ENCODE measurements at regions not wholly inside any gene's neighbourhood (a gene's known extent, or its start where the extent isn't known, plus 50 kb on each side); places are given as distances from the start of the nearest gene placed in this dataset.

DNA sequence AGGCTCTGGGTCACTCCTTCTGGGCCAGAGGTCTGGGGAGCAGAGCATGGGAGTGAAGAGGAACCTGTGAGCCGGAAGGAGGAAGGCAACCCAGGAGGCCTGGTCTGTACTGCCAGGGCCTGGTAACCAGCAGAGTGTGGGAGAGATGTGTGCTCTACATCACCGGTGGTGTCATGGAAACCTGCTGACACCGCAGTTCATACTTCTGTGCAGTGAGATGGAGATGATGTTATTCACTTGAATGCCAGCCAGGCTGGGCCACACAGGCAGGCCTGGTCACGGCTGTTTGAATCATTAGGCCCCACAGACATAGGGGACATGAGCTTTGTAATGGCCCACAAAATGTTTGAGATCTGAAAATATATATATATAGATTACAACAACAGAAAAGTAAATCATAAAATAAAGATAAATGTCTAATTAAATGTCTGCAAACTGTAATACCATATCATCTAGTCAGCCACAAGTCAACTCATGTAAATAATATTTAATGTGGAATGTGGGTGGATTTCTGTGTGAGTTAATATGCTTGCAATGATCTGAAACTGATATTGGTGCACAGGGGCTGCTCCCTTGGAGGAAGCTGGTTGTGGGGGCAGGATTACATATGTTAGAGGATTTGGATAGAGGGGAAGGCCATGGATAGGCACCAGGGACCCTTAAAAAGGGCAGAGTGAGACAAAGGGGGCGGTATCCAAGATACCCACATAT lies 108.5 kb upstream of the PFN2 start:
- peak overlapping the region; percentile 44 for H3K27ac ChIP-seq (ENCODE audit: control insufficient read depth, insufficient read depth, low read length)
- DNase-seq (ENCODE audit: low read depth, low spot score) (peak; percentile 36), FAIRE-seq (peak; percentile 53)
- H4K20me1 ChIP-seq (ENCODE audit: control insufficient read depth, extremely low read depth, insufficient read depth, low read length): no peaks in the 10 kb centered on the region
- H3K4me3 ChIP-seq (ENCODE audit: control insufficient read depth in 2 of 3, extremely low read depth in 1 of 3, insufficient read depth in 2 of 3, low read depth in 1 of 3, low read length in 3 of 3): no peak overlapping the region
- H2AFZ ChIP-seq (ENCODE audit: control insufficient read depth, low read length): peak overlapping the region; percentile 25
- H3K9me3 ChIP-seq (ENCODE audit: control insufficient read depth, low read depth, low read length): no peaks in the 10 kb centered on the region
- H3K36me3 ChIP-seq (ENCODE audit: control insufficient read depth in 2 of 2, extremely low read depth in 1 of 2, insufficient read depth in 2 of 2, low read length in 2 of 2): no peaks in the 10 kb centered on the region
- H3K9me1 ChIP-seq (ENCODE audit: control insufficient read depth, extremely low read depth, insufficient read depth, low read length): no peaks in the 10 kb centered on the region
- H3K9ac ChIP-seq (ENCODE audit: control insufficient read depth, extremely low read depth, insufficient read depth, low read length): no peak overlapping the region
- H3K79me2 ChIP-seq (ENCODE audit: control insufficient read depth, insufficient read depth, low read length): no peaks in the 10 kb centered on the region
- peak overlapping the region; percentile 7 for H3K4me2 ChIP-seq (ENCODE audit: control insufficient read depth, extremely low read depth, insufficient read depth, low read depth, low read length)
- dilution Hi-C loops (cut with MboI; ENCODE audit: extremely low pct_ligation_motif_present, low sequenced_read_pairs): no loop called here
- TF ChIP-seq EZH2 (IDR thresholded peaks at IDR 0.05; ENCODE audit: low read length): no peak
- TF ChIP-seq, protein P1, sequence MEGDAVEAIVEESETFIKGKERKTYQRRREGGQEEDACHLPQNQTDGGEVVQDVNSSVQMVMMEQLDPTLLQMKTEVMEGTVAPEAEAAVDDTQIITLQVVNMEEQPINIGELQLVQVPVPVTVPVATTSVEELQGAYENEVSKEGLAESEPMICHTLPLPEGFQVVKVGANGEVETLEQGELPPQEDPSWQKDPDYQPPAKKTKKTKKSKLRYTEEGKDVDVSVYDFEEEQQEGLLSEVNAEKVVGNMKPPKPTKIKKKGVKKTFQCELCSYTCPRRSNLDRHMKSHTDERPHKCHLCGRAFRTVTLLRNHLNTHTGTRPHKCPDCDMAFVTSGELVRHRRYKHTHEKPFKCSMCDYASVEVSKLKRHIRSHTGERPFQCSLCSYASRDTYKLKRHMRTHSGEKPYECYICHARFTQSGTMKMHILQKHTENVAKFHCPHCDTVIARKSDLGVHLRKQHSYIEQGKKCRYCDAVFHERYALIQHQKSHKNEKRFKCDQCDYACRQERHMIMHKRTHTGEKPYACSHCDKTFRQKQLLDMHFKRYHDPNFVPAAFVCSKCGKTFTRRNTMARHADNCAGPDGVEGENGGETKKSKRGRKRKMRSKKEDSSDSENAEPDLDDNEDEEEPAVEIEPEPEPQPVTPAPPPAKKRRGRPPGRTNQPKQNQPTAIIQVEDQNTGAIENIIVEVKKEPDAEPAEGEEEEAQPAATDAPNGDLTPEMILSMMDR (optimal IDR thresholded peaks at IDR 0.05 in 1 of 3, IDR thresholded peaks at IDR 0.05 in 1 of 3, conservative IDR thresholded peaks at IDR 0.05 in 1 of 3; ENCODE audit: extremely low read depth in 1 of 3, insufficient read depth in 2 of 3, low read length in 3 of 3): no peak
- H3K27me3 ChIP-seq (ENCODE audit: control insufficient read depth, extremely low read depth, insufficient read depth, low read length): no peaks in the 10 kb centered on the region
- peaks cover 51% of the 10 kb centered on the region for H3K4me1 ChIP-seq (ENCODE audit: control insufficient read depth, extremely low read depth, insufficient read depth, low read length)

DNA sequence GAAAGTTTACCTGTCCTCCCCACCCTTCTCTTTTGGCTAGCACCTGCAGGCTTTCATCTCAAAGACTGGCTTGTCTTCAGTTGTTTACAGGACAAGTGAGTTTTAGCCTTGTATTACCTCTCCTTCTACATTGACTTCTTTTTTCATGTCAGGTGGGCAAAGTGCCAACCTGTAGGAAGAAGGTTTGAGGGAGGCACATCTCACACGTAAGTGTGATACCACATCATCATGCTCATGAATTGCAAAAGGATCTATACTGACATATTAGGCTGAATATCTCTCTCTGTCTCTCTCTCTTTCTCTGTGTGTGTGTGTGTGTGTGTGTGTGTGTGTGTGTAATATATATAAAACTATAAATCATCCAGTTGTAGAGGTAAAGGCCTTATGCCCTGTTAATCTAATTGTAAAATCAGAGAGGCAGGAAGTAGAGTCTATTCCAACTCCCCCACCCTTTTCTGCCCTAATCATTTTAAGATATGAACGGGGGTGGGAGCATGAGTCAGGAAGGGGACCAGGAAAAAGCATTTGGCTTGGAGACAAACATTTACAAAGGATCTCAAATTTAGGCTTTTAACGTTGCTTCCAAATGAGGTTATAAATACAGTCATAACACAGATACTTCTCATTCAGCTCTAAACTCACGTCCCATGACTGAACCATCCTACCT lies 107.0 kb upstream of the PFN2 start:
- TF ChIP-seq, protein P1 (optimal IDR thresholded peaks at IDR 0.05 in 1 of 3, IDR thresholded peaks at IDR 0.05 in 1 of 3, conservative IDR thresholded peaks at IDR 0.05 in 1 of 3; ENCODE audit: extremely low read depth in 1 of 3, insufficient read depth in 2 of 3, low read length in 3 of 3): no peak
- TF ChIP-seq EZH2 (IDR thresholded peaks at IDR 0.05; ENCODE audit: low read length): no peak
- no peaks in the 10 kb centered on the region for H3K79me2 ChIP-seq (ENCODE audit: control insufficient read depth, insufficient read depth, low read length)
- H4K20me1 ChIP-seq (ENCODE audit: control insufficient read depth, extremely low read depth, insufficient read depth, low read length): no peaks in the 10 kb centered on the region
- H3K4me3 ChIP-seq (ENCODE audit: control insufficient read depth in 2 of 3, extremely low read depth in 1 of 3, insufficient read depth in 2 of 3, low read depth in 1 of 3, low read length in 3 of 3): no peak overlapping the region
- dilution Hi-C loops (cut with MboI; ENCODE audit: extremely low pct_ligation_motif_present, low sequenced_read_pairs): no loop called here
- DNase-seq (ENCODE audit: low read depth, low spot score) (no peak), FAIRE-seq (peak; percentile 36)
- no peaks in the 10 kb centered on the region for H3K9me3 ChIP-seq (ENCODE audit: control insufficient read depth, low read depth, low read length)
- no peaks in the 10 kb centered on the region for H3K27me3 ChIP-seq (ENCODE audit: control insufficient read depth, extremely low read depth, insufficient read depth, low read length)
- no peak overlapping the region for H3K9ac ChIP-seq (ENCODE audit: control insufficient read depth, extremely low read depth, insufficient read depth, low read length)
- peaks cover 52% of the 10 kb centered on the region for H3K4me1 ChIP-seq (ENCODE audit: control insufficient read depth, extremely low read depth, insufficient read depth, low read length)
- no peaks in the 10 kb centered on the region for H3K9me1 ChIP-seq (ENCODE audit: control insufficient read depth, extremely low read depth, insufficient read depth, low read length)
- H3K4me2 ChIP-seq (ENCODE audit: control insufficient read depth, extremely low read depth, insufficient read depth, low read depth, low read length): no peak overlapping the region
- H3K27ac ChIP-seq (ENCODE audit: control insufficient read depth, insufficient read depth, low read length): no peak overlapping the region
- no peaks in the 10 kb centered on the region for H3K36me3 ChIP-seq (ENCODE audit: control insufficient read depth in 2 of 2, extremely low read depth in 1 of 2, insufficient read depth in 2 of 2, low read length in 2 of 2)
- no peak overlapping the region for H2AFZ ChIP-seq (ENCODE audit: control insufficient read depth, low read length)
